T47D (cell line): ENCODE measurements at regions not wholly inside any gene's neighbourhood (a gene's known extent, or its start where the extent isn't known, plus 50 kb on each side); places are given as distances from the start of the nearest gene placed in this dataset.

Experiments
- DNase-seq, 2 experiments: peaks; one replicate each; pipeline versions ENCODE4 v3.0.0 to v3.0.0-alpha.2; 2011 to 2012; ENCODE audit warnings: low read depth in 1 of 2, low spot score in 1 of 2
- JUND ChIP-seq: IDR thresholded peaks from 2 replicates; pipeline ENCODE4 v1.6.1; 2012; ENCODE audit warnings: low read depth
- in situ Hi-C: cut with HindIII; loops from 2 replicates; pipeline ENCODE4 v1.10.0; 2016; ENCODE audit warnings: low sequenced_read_pairs, low pct_unique_long_range_greater_than_20kb

DNA sequence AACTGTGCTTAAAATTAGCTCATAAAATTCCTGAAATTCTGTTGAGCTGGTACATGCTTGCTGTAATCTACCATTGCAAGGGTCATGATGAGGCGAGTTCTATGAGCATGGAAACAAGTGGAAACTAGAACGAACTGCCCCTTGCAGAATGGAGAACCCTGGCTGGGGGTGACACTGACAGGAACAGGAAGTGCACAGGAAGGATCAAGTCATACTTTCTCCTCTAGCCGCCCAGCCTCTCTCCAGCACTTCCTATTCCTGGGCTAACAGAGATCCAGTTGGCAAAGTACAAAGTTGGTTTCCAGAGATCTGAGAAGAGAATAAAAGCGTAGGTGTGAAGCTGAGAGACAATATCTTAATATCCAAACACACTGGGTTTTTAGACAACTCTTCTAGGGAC lies 414.2 kb upstream of the PODXL start:
- DNase-seq: no peak
- in situ Hi-C loops: no loop called here
- TF ChIP-seq JUND: no peak

DNA sequence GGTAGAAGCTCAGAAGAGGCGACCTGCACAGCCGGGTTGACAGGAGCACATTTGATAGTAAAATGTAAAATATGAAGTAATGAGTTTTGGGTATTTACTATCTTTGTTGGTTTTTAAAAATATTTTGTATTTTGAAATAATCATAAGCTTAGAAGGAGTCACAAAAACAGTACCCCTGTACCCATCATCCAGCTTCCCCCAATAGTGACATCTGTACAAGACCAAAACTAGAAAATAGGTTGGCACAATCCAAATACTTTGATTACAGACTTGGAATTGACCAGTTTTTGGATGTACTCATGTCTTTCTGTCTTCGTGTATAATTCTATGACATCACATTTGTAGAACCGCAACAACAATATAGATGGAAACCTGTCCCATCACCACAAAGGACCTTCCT lies 413.1 kb upstream of the PODXL start:
- DNase-seq: no peak
- in situ Hi-C loops: no loop called here
- TF ChIP-seq JUND: no peak

DNA sequence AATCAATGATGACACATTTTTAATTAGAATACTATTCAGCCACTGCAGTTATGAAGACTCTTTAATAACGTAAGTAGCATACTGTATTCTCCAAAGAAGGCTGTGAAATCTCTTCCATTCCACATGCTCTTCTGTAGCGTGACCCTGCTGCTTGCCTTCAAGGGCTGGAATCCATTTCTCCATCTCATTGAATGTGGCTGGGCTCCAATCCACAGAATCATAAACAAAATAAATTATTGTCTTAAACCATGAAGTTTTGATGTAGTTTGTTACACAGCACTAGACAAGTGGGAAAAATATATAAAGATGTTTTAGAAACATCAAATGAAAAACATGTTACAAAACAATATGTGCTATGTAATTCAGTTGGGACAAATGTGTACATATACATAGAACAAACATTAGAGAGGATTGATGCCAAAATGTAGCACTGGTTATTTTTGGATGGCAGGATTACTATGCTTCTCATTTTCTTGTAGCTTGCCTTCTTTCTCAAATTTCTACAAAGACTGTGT lies 410.8 kb upstream of the PODXL start:
- in situ Hi-C loops: no loop called here
- no peak for TF ChIP-seq JUND
- DNase-seq: no peak

DNA sequence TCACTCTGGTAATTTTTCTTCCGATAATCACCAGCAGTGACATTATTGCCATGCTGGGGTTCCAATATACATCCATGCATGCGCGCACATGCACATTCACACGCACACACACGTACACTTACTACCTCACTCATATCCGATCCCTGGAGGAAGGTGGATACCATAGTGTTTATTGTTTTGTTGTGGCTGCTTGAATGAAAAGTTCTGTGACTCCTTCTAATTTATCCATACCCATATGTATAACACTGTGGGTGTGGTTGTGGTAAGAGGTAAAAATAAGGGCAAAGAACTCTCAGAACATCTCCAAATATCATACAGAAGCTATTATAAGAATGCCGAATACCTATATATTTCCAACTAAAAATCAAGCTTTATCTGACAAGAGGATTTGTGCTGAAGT lies 407.8 kb upstream of the PODXL start:
- no peak for TF ChIP-seq JUND
- in situ Hi-C loops: no loop called here
- no peak for DNase-seq

DNA sequence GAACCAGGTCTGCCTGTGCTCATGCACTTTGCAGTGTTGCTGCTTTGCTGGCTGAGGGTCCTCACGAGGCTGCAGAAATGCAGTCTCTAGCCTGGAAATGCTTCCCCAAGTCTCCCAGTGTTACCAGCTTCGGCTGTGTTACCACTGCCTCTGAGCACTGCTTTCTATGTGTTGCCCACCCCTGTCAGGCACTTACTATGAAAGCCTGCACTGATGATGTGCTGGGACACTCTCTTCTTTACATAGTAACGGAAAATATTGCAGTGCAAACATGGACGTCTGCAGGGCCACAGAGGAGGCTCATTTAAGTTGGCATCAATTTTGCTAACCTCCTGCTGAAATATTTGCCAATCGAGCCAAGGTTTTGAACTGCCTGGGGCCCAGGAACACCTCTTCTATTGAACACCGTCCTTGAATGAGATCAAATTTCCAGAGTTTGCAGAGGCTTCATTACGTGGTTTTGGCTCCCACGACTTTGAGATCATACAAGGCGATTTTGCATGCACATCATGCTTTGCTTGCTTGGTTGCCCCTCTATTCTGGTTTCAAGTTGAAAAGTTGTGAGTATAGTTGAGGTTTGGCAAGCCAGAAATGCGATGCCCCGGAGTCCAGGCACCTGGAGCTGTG lies 404.7 kb upstream of the PODXL start:
- no peak for TF ChIP-seq JUND
- DNase-seq: no peak
- in situ Hi-C loops: no loop called here

DNA sequence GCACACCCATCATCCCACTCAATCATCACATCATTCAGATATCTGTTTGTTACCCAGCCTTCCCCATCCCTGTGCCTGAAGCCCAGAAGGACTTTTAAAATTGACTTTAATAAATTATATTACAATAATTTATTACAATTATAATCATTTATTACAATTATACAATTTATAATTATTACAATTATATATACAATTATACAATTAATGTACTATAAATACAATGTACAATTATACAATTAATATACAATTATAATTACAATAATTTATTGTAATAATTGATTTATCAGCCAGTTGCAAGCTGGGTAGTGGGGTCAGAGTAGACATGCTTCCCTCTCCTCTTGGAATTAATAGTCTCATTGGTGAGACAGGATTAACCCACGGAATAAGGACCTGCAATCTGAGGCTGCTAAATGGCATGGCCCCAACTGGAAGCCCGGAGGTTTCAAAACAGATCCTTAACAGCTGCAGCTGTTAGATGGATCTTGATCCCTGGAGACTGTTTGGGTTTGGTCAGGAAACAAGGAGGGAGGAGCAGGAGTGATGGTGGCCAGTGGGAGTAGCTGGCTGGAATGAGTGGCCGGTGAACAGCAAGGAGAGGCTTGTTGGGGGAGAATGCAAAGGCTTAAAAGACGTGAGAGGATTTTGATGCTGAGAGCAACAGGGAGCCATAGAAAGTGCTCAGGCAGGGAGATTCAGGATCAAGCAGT lies 402.8 kb upstream of the PODXL start:
- DNase-seq: no peak
- TF ChIP-seq JUND: no peak
- in situ Hi-C loops: no loop called here

DNA sequence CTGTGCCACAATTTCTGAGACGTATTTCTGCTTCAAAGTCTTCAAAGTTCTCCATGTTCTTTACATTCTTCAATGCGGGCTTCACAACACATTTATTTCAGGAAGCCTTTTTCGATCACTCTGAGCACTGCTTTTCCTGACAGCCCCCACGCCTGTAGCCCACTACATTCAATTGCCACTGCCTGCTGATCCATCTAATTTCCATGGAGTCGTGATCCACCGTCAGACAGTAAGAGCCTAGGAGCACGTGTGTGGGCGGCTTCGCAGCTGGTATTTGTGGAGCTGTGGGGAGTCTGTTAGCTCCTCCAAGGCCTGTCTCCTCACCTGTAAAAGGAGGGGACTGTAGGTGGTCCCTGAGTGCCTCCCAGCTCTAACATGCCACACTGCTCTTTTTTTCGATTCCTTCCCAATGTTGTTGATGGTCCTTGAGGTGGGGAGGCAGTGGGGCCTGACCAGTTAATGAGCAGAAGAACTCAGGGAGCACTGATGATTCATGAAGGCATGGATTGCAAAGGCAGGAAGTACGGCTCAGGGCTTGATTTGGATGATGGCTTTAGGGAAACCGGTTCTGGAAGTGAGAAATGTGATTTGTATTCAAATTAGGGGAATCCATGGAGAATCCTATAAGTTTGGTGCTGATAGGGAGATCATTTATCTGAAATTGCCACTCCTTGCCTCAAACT lies 401.1 kb upstream of the PODXL start:
- in situ Hi-C loops: no loop called here
- DNase-seq: no peak
- TF ChIP-seq JUND: no peak

DNA sequence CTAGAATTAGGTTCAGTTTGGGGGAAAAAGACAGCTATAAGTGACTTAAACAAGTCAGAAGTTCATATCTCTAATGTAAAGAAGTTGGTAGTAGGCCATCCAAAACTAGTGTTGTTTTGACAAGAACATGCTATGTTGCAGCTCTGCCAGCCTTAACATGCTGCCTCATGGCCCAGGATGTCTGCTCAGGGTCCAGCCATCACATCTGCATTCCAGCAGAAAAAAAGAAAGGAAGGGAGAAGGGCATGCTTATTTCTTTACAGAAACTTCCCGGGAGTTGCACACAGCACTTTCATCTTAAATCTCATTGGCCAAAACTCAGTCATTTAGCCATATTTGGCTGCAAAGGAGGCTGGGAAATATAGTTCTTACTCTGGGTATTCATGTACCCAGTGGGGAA lies 400.4 kb upstream of the PODXL start:
- in situ Hi-C loops: no loop called here
- no peak for TF ChIP-seq JUND
- DNase-seq: no peak

DNA sequence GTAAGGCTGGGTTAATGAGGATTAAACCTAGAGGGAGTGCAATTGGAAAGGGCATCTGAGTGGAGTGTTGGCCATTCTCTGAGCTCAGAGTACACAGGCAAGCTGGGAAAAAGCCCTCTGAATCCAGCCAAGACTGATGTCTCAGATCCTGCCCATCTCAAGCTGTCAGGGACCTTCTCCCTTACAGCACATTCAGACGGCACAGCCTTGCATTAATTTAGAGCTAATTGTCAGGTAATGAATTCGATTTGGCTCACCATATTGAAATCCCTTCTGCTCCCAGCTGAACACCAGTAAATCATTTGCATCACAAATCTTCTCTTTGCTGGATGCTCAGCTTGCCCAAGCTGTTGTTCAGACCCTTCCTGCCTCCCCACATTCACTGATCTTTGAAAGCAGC lies 399.3 kb upstream of the PODXL start:
- in situ Hi-C loops: no loop called here
- no peak for DNase-seq
- no peak for TF ChIP-seq JUND

DNA sequence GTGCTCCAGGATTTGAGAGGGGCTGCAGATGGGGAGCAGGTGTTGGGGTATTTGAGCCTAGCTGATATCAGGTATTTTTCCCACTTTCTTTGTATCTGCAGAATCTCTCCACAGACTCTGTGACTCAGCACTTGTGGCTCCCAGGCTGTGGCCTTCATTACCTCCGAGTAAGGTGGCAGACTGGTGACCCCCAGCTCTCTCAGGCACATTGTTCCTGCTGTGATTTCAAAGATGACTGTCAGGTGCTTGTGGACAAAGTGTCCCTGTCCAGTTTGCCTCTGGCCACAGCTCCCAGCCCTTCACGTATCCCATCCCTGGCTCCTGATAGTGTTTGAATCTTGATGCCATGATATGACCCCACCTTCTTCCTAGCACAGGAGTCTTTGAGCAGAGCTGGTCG lies 396.8 kb upstream of the PODXL start:
- TF ChIP-seq JUND: no peak
- in situ Hi-C loops: no loop called here
- no peak for DNase-seq

DNA sequence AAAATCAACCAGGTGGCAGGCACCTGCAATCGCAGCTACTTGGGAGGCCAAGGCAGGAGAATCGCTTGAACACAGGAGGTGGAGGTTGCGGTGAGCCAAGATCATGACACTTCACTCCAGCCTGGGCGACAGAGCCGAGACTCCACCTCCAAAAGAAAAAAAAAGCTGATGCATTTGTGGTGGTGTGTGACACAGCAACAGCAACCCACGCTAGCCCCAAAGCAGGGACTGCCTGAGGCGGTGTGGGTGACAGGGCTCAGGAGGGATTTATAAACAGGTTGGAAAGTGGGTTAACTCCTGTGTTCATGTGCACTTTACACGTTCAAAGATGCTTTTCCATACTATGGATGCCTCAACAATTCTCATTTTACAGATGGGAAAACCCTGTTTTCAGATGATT lies 395.9 kb upstream of the PODXL start:
- DNase-seq: no peak
- in situ Hi-C loops: no loop called here
- TF ChIP-seq JUND: no peak

DNA sequence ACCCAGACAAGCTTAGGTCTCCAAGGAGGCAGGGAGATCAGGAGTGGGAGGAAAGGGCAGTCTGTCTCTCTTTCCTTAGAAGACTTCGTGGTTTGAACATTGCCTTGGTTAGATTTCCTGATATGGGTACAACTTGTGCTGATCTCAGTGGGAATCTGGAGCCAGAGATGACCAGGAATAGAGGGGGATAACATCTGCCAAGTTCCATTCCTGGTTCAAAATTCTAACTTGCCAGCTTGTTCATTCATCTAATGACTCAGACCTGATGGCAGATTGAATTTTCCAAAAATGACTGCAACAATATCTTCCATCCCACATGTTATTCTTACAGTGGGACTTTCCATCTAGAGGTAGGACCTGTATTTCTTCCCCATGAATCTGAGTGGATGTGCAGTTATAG lies 394.3 kb upstream of the PODXL start:
- no peak for DNase-seq
- in situ Hi-C loops: no loop called here
- TF ChIP-seq JUND: no peak

DNA sequence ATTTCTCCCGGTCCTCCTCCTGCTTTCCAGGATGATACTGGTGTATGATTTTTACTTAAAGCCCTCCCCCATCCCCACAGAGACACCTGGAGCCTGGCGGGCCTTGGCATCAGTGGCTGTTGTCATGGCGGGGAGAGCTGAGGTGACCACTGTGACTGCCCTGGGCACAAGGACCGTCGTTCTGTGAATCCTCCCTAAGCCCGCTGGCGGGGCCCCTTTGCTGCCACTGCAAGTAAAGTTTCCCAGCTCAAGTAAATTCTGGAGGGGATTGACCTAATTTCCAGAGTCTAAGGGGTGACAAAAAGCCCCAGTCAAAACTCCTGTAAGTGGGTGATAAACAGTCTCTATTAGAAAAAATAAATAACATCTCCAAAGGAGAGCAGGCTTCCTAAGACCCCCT lies 393.2 kb upstream of the PODXL start:
- no peak for DNase-seq
- in situ Hi-C loops: no loop called here
- TF ChIP-seq JUND: no peak
